IPS-15b (cell line): ENCODE measurements at regions not wholly inside any gene's neighbourhood (a gene's known extent, or its start where the extent isn't known, plus 50 kb on each side); places are given as distances from the start of the nearest gene placed in this dataset.

Experiments
- H3K27me3 ChIP-seq: one replicate; pipeline ENCODE4 v1.6.1; 2013; ENCODE audit warnings: low read length; ENCODE audit not compliant: control insufficient read depth, insufficient read depth
- H3K36me3 ChIP-seq: one replicate; pipeline ENCODE4 v1.6.1; 2013; ENCODE audit warnings: low read length; ENCODE audit not compliant: control insufficient read depth, insufficient read depth
- H3K4me1 ChIP-seq: one replicate; pipeline ENCODE4 v1.6.1; 2013; ENCODE audit warnings: mild to moderate bottlenecking, low read length; ENCODE audit not compliant: control insufficient read depth, insufficient read depth
- H3K4me3 ChIP-seq: one replicate; pipeline ENCODE4 v1.5.1; 2013; ENCODE audit warnings: low read depth, low read length
- H3K9ac ChIP-seq: one replicate; pipeline ENCODE4 v1.6.1; 2013; ENCODE audit warnings: low read depth, mild to moderate bottlenecking, low read length
- H3K9me3 ChIP-seq: one replicate; pipeline ENCODE4 v1.6.1; 2013; ENCODE audit warnings: mild to moderate bottlenecking, low read length; ENCODE audit not compliant: control insufficient read depth, insufficient read depth

DNA sequence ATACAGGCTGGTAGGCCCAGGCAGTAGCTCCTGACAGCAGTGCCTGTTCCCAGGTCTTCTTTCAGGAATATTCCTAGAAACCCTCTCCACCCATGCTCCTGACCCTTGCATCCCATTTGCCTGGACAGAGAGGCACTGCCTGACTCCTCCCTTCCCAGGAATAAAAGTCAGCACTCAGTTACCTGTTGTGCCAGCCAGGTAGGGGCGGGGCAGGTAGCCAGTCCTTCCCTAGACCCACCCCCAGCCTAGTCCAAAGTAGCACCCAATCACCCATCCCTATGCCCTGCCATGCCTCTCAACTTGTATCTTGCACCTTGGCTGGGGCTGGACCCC is 129.9 kb downstream of the MRPL14 start:
- peaks cover 11% of the 10 kb centered on the region for H3K4me1 ChIP-seq
- no peak overlapping the region for H3K9ac ChIP-seq
- no peaks in the 10 kb centered on the region for H3K27me3 ChIP-seq
- H3K36me3 ChIP-seq = no peaks in the 10 kb centered on the region
- no peak overlapping the region for H3K4me3 ChIP-seq
- H3K9me3 ChIP-seq = no peaks in the 10 kb centered on the region

DNA sequence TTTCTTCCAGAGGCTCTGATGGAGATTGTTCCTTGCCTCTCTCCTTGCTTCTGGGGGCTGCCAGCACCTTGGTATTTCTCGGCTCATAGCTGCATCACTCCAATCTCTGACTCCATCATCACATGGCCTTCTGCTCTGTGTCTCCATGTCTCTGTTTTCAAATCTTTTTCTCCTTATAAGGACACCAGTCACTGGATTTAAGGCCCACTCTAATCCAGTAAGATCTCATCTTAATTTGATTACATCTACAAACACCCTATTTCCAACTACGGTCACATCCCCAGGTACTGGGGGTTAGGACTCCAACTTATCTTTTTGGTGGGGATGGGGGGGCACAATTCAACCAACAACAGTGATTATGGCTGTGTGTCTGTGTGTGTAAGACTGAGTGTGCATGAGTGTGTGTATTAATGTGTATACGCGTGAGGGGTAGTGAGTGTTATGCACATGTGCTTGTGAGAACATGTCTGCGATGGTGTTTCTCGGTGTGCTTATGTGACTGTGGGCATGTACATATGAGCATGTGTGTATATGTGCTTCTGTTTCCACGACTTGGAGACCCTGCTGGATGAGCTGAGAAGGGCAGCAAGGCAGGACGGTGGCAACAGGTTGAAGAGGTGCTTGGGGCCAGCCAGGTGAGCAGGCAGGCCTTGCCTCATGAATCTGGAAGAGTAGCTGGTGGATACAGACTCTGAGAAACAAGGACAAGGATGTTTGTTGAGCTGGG is 130.5 kb downstream of the MRPL14 start:
- H3K36me3 ChIP-seq = no peaks in the 10 kb centered on the region
- peaks cover 10% of the 10 kb centered on the region for H3K4me1 ChIP-seq
- H3K9me3 ChIP-seq = no peaks in the 10 kb centered on the region
- H3K9ac ChIP-seq = no peak overlapping the region
- no peak overlapping the region for H3K4me3 ChIP-seq
- no peaks in the 10 kb centered on the region for H3K27me3 ChIP-seq

DNA sequence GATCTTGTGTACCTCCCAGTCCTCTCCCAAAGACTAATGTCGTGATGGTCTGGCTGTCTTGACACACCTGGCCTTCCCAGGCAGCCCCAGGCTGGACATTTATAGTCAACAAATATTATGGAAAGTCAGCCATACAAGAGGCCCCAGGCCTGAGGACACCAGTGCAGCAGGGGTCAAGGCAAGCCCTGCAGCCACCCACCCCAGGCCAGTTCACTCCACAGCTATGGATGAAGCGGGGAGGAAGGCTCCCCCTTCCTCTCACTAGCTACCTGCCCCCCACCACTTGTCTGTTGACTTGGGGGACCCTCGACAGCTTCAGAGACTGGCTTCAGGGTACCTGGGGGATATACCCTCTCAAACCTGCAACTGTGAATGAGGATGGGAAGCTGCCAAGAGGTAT is 132.1 kb downstream of the MRPL14 start:
- Histone ChIP-seq H3K9ac (no peak overlapping the region), H3K4me1 (peaks cover 3% of the 10 kb centered on the region), H3K9me3 (no peaks in the 10 kb centered on the region), H3K27me3 (no peaks in the 10 kb centered on the region), H3K36me3 (no peaks in the 10 kb centered on the region), H3K4me3 (no peak overlapping the region)

DNA sequence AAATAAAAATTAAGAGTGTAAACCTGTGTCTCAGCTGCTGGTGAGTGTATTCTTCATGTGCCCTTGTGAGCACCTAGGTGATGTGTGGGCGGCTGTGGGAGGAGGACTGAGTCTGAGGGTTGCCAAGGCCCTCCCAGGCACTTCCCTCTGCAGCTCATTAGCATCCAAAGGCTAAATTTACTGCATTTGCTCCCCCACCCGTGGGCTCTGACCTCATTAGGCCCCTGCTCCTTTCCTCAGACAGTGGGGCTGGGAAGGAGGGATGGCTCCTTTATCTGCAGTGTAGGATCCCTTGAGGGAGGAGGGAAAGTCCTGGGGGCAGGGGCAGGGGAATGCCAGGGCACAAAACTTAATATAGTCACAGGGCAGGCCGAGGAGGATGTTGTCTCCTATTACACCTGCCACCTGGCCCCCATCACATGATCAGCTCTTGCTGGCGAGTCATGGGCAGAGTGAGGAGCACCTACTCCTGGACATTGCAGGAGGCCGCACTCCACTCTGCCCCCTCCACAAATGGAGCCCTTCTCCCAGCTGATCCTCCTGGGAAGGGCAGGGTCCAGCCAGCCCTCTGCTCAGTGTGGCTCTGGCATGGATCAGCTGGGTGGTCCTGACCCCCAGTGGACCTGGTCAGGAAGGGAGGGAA is 133.2 kb downstream of the MRPL14 start:
- H3K4me1 ChIP-seq = no peaks in the 10 kb centered on the region
- H3K27me3 ChIP-seq = no peaks in the 10 kb centered on the region
- no peak overlapping the region for H3K9ac ChIP-seq
- H3K9me3 ChIP-seq = no peaks in the 10 kb centered on the region
- no peak overlapping the region for H3K4me3 ChIP-seq
- H3K36me3 ChIP-seq = no peaks in the 10 kb centered on the region

DNA sequence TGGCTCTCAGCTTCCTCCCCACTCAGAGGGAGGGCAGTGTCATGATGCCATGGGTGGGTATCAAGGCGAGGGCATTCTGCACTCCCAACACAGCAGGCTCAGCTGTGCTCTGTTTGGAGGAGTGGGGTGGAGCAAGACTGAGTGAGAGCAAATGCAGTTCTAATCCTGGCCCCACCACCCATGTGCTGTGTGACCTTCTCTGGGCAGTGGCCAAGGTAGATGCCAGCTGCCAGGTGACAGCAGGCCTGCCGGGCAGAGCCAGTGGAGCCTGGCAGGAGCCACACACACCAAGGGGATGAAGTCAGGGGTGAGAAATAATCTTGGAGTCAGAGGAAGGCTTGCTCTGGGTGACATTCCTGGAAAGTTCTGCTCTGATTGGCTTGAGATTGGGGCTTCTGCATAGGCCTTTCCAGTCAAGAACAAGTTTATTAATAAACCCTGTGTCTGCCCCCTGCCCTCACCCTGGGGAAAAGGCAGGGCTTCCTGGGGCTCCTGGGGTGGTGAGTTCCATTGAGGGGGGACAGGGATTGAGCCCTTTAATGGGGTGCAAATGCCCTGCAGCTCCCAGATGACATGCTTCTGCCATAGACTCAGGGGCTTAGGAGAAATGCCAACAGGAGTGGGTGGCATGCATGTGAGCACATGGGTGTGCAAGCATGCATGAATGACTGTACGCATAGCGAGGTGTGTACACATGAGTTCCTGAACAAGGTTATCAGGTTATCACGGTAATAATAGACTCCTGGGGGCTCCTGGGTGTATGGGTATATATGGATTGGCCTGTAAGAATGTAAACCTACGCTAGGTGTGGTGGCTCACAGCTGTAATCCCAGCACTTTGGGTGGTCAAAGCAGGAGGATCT is 134.2 kb downstream of the MRPL14 start:
- Histone ChIP-seq H3K4me1 (no peaks in the 10 kb centered on the region), H3K27me3 (no peaks in the 10 kb centered on the region), H3K4me3 (no peak overlapping the region), H3K9me3 (no peaks in the 10 kb centered on the region), H3K9ac (no peak overlapping the region), H3K36me3 (no peaks in the 10 kb centered on the region)

DNA sequence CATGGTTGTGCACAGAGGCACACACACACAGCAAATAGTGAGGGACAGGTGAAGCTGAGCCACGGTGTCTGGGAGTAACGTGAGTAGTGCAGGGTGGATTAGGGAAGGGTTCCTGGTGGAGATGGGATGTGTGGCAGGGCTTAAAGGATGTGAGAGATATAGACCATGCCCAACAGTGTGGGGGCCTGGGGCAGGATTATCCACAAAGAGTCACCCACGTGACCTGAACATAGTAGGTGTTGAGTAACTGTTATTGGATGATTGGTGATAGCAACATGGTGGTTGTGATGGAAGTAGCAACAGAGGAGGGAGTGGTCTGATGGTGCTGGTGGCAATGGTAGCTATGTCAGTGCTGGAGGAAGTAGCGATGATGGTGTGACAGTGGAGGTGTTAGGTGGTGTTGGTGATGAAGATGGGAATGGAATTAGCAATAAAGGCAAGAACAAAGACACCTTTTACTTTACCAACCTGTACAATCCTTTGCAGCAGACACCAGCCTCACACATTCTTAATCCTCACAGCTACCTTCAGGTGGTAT is 135.1 kb downstream of the MRPL14 start:
- H3K4me3 ChIP-seq = no peak overlapping the region
- no peak overlapping the region for H3K9ac ChIP-seq
- H3K4me1 ChIP-seq = no peaks in the 10 kb centered on the region
- H3K9me3 ChIP-seq = no peaks in the 10 kb centered on the region
- H3K27me3 ChIP-seq = no peaks in the 10 kb centered on the region
- H3K36me3 ChIP-seq = no peaks in the 10 kb centered on the region

DNA sequence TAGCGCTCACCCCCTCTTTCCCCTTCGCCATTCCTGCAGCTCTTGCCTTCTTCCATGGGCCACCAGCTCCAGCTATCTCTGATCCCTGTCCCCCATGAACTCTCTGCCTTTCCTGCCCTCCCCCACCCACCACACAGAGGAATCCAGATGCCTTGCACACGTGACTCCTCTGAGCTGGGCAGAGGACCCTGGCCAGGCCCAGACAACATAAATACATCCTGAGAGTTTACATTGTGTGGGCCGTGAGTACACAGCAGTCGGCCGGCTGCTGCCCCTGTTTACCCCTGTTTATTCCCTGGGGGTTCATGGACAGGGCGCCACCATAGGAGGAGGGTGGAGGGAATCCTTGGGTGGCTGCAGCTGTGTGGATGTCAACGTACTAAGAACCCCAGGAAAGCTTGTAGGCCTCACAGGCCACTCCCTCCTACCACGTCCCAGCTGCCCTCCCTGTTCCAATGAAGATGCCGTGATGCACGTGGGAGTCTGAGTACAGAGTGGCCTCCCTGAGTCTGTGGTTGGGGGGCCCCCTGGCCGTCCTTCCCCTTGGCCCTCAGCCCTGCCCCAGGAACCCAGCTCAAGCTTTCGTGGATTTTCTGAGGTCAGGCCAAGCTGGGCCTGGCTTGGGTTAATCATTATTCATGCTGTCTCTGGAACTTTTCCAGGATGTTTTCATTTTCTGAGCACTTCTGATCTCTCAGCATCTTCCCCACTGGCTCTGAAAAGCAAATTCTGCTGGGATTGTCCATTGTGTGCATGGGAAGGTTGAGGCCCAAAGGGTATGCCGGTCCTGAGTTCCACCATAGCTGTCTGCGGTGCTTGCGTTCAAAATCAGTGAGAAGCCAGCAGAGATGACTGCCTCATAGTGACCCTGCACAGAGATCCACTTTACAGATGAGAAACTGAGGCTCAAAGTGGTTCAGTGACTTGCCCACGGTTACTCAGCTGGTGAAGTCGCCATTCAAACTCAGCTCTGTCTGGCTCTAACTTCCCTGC is 136.3 kb downstream of the MRPL14 start:
- H3K36me3 ChIP-seq = no peaks in the 10 kb centered on the region
- no peaks in the 10 kb centered on the region for H3K4me1 ChIP-seq
- no peak overlapping the region for H3K9ac ChIP-seq
- no peaks in the 10 kb centered on the region for H3K9me3 ChIP-seq
- H3K4me3 ChIP-seq = no peak overlapping the region
- H3K27me3 ChIP-seq = no peaks in the 10 kb centered on the region

DNA sequence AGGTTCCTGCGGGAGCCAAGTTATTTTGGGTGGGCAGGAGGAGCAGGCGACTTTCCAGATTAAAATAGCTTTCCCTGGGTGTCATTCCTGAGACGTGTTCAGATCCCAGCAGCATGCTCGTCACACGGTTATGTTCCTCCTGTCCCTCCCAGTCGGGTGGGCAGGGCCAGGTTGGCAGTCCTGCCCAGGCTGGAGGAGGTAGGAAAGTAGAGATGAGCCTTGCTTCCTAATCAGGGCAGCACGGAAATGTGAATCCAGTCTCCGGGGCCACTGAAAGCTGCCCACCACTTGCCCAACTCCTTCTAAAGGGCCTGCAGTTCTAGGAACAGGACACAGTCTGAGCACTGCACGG is 137.0 kb downstream of the MRPL14 start:
- H3K4me1 ChIP-seq = no peaks in the 10 kb centered on the region
- H3K9ac ChIP-seq = no peak overlapping the region
- no peak overlapping the region for H3K4me3 ChIP-seq
- H3K36me3 ChIP-seq = no peaks in the 10 kb centered on the region
- H3K9me3 ChIP-seq = no peaks in the 10 kb centered on the region
- no peaks in the 10 kb centered on the region for H3K27me3 ChIP-seq

DNA sequence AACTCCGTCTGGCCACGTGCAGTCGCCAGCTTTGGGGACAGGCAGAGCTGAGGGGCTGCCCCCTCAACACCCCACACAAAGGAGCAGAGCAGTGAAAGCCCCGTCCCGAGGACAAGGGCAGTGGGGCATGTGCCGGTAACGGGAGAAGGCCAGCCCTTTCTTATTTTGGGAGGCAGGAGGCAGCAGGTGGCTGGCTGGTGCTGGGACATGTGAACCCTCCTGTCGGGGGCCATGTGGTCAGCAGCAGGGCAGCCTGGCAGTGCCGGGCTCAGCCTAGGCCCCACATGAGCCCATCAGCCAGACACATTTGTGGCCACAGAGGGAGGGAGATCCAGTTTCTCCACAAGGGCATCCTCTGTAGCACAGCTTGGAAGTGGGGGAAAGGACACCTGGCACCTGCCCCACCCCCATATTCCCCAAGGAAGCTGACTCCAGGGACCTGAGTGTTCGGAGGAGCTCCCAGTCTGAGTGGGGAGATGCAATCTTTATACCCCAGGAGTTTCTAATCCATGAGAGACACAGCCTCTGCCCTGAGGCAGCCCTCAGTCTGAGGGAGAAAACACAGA is 137.6 kb downstream of the MRPL14 start:
- no peaks in the 10 kb centered on the region for H3K27me3 ChIP-seq
- H3K36me3 ChIP-seq = no peaks in the 10 kb centered on the region
- H3K4me3 ChIP-seq = no peak overlapping the region
- no peaks in the 10 kb centered on the region for H3K4me1 ChIP-seq
- H3K9ac ChIP-seq = no peak overlapping the region
- no peaks in the 10 kb centered on the region for H3K9me3 ChIP-seq

DNA sequence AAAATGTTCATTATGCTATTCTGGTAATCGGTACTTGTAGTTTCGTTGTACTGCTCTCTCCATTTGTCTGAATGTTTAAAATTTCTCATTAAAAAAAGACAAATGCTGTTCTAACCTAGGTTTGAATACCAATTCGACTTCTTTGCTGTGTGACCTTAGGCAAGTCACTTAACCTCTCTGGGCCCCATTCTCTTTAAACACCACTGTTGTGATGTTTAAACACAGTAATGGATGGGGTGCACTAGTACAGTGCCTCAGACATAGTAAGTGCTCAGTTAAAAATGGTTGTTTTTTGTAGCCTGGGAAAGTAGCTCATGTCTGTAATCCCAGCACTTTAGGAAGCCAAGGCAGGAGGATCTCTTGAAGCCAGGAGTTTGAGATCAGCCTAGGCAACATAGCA is 138.5 kb downstream of the MRPL14 start:
- Histone ChIP-seq H3K9me3 (no peaks in the 10 kb centered on the region), H3K4me1 (no peaks in the 10 kb centered on the region), H3K9ac (no peak overlapping the region), H3K4me3 (no peak overlapping the region), H3K36me3 (no peaks in the 10 kb centered on the region), H3K27me3 (no peaks in the 10 kb centered on the region)
